HFFc6 (cell line): ENCODE measurements at regions not wholly inside any gene's neighbourhood (a gene's known extent, or its start where the extent isn't known, plus 50 kb on each side); places are given as distances from the start of the nearest gene placed in this dataset.

Experiments
- DNase-seq: peaks from one replicate; pipeline ENCODE4 v3.0.0-alpha.2; 2018
- H3K27ac Mint-ChIP-seq: 2 replicates; pipeline ENCODE4 v1.8.0; 2020; ENCODE audit warnings: mild to moderate bottlenecking, mixed read lengths
- H3K27me3 Mint-ChIP-seq: 2 replicates; pipeline ENCODE4 v1.8.0; 2021; ENCODE audit warnings: mild to moderate bottlenecking, moderate library complexity, mixed read lengths; ENCODE audit not compliant: insufficient read depth
- H3K36me3 Mint-ChIP-seq: 2 replicates; pipeline ENCODE4 v1.8.0; 2021; ENCODE audit warnings: low read depth, mixed read lengths
- H3K4me1 Mint-ChIP-seq: 2 replicates; pipeline ENCODE4 v1.8.0; 2020; ENCODE audit warnings: low read depth, mixed read lengths
- H3K4me3 Mint-ChIP-seq: 2 replicates; pipeline ENCODE4 v1.8.0; 2020; ENCODE audit warnings: mild to moderate bottlenecking, moderate library complexity, mixed read lengths
- H3K9me3 Mint-ChIP-seq: 2 replicates; pipeline ENCODE4 v1.8.0; 2020; ENCODE audit warnings: mild to moderate bottlenecking, mixed read lengths
- TF ChIP-seq, protein P1 (sequence below): fragments of 200-600 bp; sonication (generic); IDR thresholded peaks from 2 replicates; pipeline ENCODE4 v1.5.0; 2021; ENCODE audit warnings: antibody characterized with exemption, mild to moderate bottlenecking

DNA sequence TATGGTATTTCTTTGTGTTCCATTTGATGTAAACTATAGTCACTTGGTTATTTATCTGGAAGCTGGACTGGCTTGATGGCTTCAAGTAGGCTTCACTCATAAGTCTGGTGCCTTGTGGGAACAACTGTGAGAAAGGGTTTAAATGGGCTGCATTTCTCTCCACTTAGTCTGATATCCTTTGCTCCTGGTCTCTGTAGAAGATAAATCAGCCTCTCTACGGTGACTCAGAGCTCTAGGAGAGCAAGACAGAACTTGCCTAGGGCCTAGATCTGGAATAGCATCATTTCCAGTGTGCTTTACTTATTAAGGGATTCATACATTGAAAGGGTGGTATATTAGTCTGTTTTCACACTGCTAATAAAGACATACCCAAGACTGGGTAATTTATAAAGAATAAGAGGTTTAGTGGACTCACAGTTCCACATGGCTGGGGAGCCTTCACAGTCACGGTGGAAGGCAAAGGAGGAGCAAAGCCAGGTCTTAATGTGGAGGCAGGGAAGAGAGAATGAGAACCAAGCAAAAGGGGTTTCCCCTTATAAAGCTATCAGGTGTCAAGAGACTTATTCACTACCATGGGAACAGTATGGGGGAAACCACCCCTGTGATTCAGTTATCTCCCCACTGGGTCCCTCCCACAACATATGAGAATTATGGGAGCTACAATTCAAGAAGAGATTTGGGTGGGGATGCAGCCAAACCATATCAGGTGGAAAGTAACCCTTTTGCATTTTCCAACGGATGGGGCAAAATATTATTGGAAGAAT, 1746.4 kb upstream of the PCDH7 start:
- Mint-ChIP-seq H3K27ac (peak overlapping the region; percentile 83), H3K36me3 (no peaks in the 10 kb centered on the region), H3K4me1 (peaks cover 22% of the 10 kb centered on the region), H3K9me3 (no peaks in the 10 kb centered on the region), H3K4me3 (no peak overlapping the region), H3K27me3 (no peaks in the 10 kb centered on the region)
- TF ChIP-seq, protein P1, sequence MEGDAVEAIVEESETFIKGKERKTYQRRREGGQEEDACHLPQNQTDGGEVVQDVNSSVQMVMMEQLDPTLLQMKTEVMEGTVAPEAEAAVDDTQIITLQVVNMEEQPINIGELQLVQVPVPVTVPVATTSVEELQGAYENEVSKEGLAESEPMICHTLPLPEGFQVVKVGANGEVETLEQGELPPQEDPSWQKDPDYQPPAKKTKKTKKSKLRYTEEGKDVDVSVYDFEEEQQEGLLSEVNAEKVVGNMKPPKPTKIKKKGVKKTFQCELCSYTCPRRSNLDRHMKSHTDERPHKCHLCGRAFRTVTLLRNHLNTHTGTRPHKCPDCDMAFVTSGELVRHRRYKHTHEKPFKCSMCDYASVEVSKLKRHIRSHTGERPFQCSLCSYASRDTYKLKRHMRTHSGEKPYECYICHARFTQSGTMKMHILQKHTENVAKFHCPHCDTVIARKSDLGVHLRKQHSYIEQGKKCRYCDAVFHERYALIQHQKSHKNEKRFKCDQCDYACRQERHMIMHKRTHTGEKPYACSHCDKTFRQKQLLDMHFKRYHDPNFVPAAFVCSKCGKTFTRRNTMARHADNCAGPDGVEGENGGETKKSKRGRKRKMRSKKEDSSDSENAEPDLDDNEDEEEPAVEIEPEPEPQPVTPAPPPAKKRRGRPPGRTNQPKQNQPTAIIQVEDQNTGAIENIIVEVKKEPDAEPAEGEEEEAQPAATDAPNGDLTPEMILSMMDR: no peak
- peak; percentile 80 for DNase-seq

DNA sequence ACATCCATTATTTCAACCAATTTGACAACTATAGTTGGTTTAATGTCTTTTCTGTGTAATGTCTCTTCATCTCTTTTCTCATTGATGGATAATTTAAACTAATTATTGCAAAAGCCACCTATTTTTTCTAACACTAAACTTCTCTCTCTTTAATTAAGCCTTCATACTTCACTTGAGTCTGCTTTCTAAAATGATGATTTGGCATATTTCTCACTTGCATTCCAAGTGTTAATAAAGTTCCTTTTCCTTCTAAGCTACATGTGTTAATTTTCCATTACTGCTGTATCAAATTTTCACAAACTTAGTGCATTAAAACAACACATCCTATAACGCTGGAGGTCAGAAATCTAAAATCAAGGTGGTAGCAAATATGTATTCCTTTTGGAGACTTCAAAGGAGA, 1743.8 kb upstream of the PCDH7 start:
- TF ChIP-seq, protein P1: no peak
- Mint-ChIP-seq H3K4me3 (no peak overlapping the region), H3K36me3 (no peaks in the 10 kb centered on the region), H3K9me3 (no peaks in the 10 kb centered on the region), H3K27me3 (no peaks in the 10 kb centered on the region), H3K27ac (no peak overlapping the region), H3K4me1 (peaks cover 22% of the 10 kb centered on the region)
- DNase-seq: no peak

DNA sequence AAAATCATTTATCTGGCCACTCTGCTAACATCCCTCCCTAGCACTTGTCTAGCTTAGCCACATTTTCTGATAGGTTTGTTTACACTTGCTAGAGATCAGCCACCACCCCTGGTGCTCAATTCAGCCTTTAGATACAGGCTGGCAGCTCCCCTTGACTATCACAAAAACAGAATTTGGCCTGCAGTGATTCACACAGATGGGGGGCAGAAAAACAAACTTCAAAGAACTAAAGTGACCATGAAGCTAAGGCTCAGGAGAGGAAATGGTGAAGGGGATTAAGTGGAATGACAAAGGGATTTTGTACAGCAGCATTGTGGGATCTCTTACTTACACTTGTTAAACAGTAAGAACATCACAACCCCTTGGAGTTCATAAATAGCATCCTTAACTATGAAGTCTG, 1718.0 kb upstream of the PCDH7 start:
- H3K4me3 Mint-ChIP-seq: no peak overlapping the region
- peaks cover 16% of the 10 kb centered on the region for H3K4me1 Mint-ChIP-seq
- no peaks in the 10 kb centered on the region; the same call in 1 of the 2 replicates for H3K27me3 Mint-ChIP-seq
- TF ChIP-seq, protein P1: no peak
- DNase-seq: no peak
- peaks cover 31% of the 10 kb centered on the region for H3K36me3 Mint-ChIP-seq
- peaks cover 11% of the 10 kb centered on the region for H3K9me3 Mint-ChIP-seq
- no peak overlapping the region for H3K27ac Mint-ChIP-seq

DNA sequence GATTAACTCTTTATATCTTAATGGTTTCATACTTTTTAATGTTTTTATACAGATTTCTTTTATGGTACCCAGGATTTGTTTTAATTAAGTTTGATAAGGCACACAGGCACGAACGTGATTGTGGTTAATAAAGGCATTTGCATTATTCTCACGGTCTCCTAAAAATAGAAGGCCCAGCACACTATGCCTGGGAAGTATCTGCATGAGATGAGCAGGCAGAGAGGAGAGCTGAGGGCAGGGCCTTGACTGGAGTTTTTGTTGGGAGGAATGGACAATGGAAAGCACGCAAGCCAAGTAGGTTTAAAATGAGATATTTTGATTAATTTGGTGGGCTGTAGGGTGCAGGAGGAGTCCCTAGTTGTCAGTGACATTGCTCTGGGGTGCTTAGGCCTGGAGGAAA, 1714.3 kb upstream of the PCDH7 start:
- TF ChIP-seq, protein P1: no peak
- Mint-ChIP-seq H3K4me3 (no peak overlapping the region), H3K36me3 (peaks cover 9% of the 10 kb centered on the region), H3K9me3 (no peaks in the 10 kb centered on the region; the same call in 1 of the 2 replicates), H3K27ac (peak overlapping the region; percentile 83), H3K4me1 (peaks cover 26% of the 10 kb centered on the region), H3K27me3 (no peaks in the 10 kb centered on the region; the same call in 1 of the 2 replicates)
- DNase-seq: peak; percentile 42

DNA sequence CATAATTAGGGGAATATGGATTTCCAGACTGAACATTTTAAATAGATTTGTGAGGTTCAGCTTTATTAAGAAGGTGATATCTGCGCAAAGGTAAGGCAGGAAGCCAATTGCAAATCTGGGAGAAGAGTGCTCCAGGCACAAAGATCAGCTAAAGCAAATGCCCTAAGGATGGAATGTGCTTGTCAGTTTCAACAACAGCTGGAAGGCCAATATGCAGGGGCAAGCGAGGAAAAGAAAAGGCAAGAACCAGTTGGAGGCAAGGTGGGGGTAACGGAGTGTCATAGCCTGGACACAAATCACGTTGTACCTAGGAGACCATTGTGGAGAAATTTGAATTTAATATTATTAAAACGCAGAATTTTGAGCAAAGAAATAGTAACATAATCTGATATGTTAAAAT, 1710.3 kb upstream of the PCDH7 start:
- Mint-ChIP-seq H3K4me1 (peaks cover 26% of the 10 kb centered on the region), H3K4me3 (no peak overlapping the region), H3K9me3 (no peaks in the 10 kb centered on the region; the same call in 1 of the 2 replicates), H3K36me3 (peaks cover 20% of the 10 kb centered on the region), H3K27me3 (no peaks in the 10 kb centered on the region; the same call in 1 of the 2 replicates), H3K27ac (no peak overlapping the region)
- DNase-seq: no peak
- TF ChIP-seq, protein P1: no peak
